Activated CD4-positive, alpha-beta T cell treated with anti-CD3 and anti-CD28 coated beads for 36 hours (primary cell): ENCODE measurements at regions not wholly inside any gene's neighbourhood (a gene's known extent, or its start where the extent isn't known, plus 50 kb on each side); places are given as distances from the start of the nearest gene placed in this dataset.

Experiments
- ATAC-seq: fragments of 200-7000 bp; cut with Tn5 transposase; one replicate; pipeline ENCODE4 v1.10.0; 2021; ENCODE audit warnings: mild to moderate bottlenecking, moderate library complexity
- CTCF ChIA-PET: fragments of 350-600 bp; sonication (Branson Sonifier 250); formaldehyde crosslinking; loops from one replicate; lab custom pipeline; 2021; ENCODE audit warnings: antibody characterized with exemption; lab: Charles Lee
- POLR2A ChIA-PET: fragments of 350-600 bp; sonication (Branson Sonifier 250); formaldehyde crosslinking; loops from one replicate; lab custom pipeline; 2021; ENCODE audit warnings: antibody characterized with exemption, inconsistent platforms; lab: Charles Lee
- DNase-seq: peaks from one replicate; pipeline ENCODE4 v3.0.0-alpha.2; 2020
- H3K27ac Mint-ChIP-seq: one replicate; pipeline ENCODE4 v1.8.0; 2021; ENCODE audit warnings: mixed read lengths
- H3K27me3 Mint-ChIP-seq: one replicate; pipeline ENCODE4 v1.8.0; 2021; ENCODE audit warnings: mixed read lengths
- H3K36me3 Mint-ChIP-seq: one replicate; pipeline ENCODE4 v1.8.0; 2021; ENCODE audit warnings: low read depth, mixed read lengths
- H3K4me1 Mint-ChIP-seq: one replicate; pipeline ENCODE4 v1.8.0; 2021; ENCODE audit warnings: mixed read lengths
- H3K4me3 Mint-ChIP-seq: one replicate; pipeline ENCODE4 v1.8.0; 2021; ENCODE audit warnings: mild to moderate bottlenecking, moderate library complexity, mixed read lengths
- H3K9me3 Mint-ChIP-seq: one replicate; pipeline ENCODE4 v1.8.0; 2021; ENCODE audit warnings: low read depth, mixed read lengths
- intact Hi-C, 2 experiments: fragments of 100-400 bp; cut with DNase I in 1 of 2; cut with micrococcal nuclease in 1 of 2; formaldehyde crosslinking; loops; one replicate each; pipeline versions ENCODE4 v1.14.2 to v1.15.1; 2022 to 2024; cut with DNase I, micrococcal nuclease

DNA sequence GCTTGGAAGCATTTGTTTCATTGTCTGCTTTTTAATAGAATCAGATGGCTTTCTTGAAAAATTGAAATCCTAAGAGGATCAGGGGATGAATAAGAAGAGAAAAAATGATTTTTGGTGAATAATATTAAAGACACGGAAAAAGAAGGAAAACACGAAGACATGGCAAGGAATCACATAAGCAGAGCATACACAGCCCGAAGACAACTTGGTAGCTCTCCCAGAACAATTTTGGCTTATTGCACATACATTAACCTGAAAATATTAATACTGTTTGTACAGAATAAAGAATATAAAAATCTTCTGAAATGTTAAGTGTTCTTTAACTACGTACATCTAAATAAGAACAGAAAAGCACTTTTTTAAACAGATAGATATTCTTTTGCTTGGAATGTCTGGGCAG lies 150.0 kb downstream of the SHOX2 start:
- intact Hi-C loops, result no loop called here
- Mint-ChIP-seq H3K4me1 (no peaks in the 10 kb centered on the region), H3K27ac (no peak overlapping the region), H3K4me3 (no peak overlapping the region), H3K9me3 (no peaks in the 10 kb centered on the region), H3K27me3 (no peaks in the 10 kb centered on the region), H3K36me3 (no peaks in the 10 kb centered on the region)
- ChIA-PET POLR2A (interaction anchor here (0.6 kb wide), 2 partner anchors 70 to 1150 kb away, joined by 3 to 7 read pairs; no protein-coding TSS in a partner anchor), CTCF (interaction anchor here (0.6 to 0.7 kb wide), 2 partner anchors 21 to 596 kb away, joined by 3 read pairs; no protein-coding TSS in a partner anchor)
- DNase-seq (no peak), ATAC-seq (no peak)

DNA sequence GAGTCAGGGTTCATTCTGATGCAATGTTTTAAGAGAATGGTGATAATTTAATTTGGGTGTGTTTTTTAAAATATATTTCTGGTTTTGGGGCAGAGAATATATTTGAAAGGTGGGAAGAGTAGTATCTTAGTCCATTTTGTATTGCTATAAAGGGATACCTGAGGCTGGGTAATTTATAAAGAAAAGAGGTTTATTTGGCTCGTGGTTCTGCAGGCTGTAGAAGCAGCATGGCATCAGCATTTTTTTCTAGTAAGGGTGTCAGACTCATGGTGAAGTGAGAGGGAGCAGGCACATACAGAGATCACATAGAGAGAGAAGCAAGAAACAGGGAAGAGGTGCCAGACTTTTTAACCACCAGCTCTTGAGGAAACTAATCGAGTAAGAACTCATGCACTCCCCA lies 152.7 kb downstream of the SHOX2 start:
- ChIA-PET POLR2A (no interaction called here), CTCF (interaction anchor here (0.6 kb wide), 1 partner anchor 752 kb away, joined by 3 read pairs; no protein-coding TSS in a partner anchor)
- Mint-ChIP-seq H3K27me3 (no peaks in the 10 kb centered on the region), H3K4me1 (no peaks in the 10 kb centered on the region), H3K4me3 (no peak overlapping the region), H3K9me3 (no peaks in the 10 kb centered on the region), H3K36me3 (no peaks in the 10 kb centered on the region), H3K27ac (no peak overlapping the region)
- intact Hi-C loops, result no loop called here
- DNase-seq (no peak), ATAC-seq (no peak)

- H3K36me3 Mint-ChIP-seq, result no peaks in the 10 kb centered on the region
- H3K9me3 Mint-ChIP-seq, result no peaks in the 10 kb centered on the region
- ChIA-PET POLR2A (no interaction called here), CTCF (no interaction called here)
- ATAC-seq, result no peak
- H3K4me1 Mint-ChIP-seq, result no peaks in the 10 kb centered on the region
- intact Hi-C loops, result no loop called here
- no peaks in the 10 kb centered on the region for H3K27me3 Mint-ChIP-seq
- no peak for DNase-seq
- no peak overlapping the region for H3K27ac Mint-ChIP-seq
- H3K4me3 Mint-ChIP-seq, result no peak overlapping the region
Measured at GRCh38 chr3:157948605-157949383, 157.4 kb downstream of the SHOX2 start.

GRCh38 chr3:157939166-157939565 lies 167.1 kb downstream of the SHOX2 start:
- Mint-ChIP-seq H3K27ac (no peak overlapping the region), H3K27me3 (peaks cover 9% of the 10 kb centered on the region), H3K4me3 (no peak overlapping the region), H3K9me3 (no peaks in the 10 kb centered on the region), H3K36me3 (no peaks in the 10 kb centered on the region), H3K4me1 (no peaks in the 10 kb centered on the region)
- intact Hi-C loops, result no loop called here
- ATAC-seq (no peak), DNase-seq (no peak)
- POLR2A ChIA-PET, result no interaction called here
- CTCF ChIA-PET, result no interaction called here

- Mint-ChIP-seq H3K9me3 (no peaks in the 10 kb centered on the region), H3K4me3 (no peak overlapping the region), H3K36me3 (no peaks in the 10 kb centered on the region), H3K4me1 (no peaks in the 10 kb centered on the region), H3K27me3 (peaks cover 7% of the 10 kb centered on the region), H3K27ac (no peak overlapping the region)
- no peak for DNase-seq
- ATAC-seq, result no peak
- CTCF ChIA-PET, result no interaction called here
- intact Hi-C loops, result no loop called here
- POLR2A ChIA-PET, result interaction anchor here (0.6 kb wide), 1 partner anchor 462 kb away, joined by 3 read pairs; no protein-coding TSS in a partner anchor
Measured at GRCh38 chr3:157938154-157938779, 168.0 kb downstream of the SHOX2 start.

DNA sequence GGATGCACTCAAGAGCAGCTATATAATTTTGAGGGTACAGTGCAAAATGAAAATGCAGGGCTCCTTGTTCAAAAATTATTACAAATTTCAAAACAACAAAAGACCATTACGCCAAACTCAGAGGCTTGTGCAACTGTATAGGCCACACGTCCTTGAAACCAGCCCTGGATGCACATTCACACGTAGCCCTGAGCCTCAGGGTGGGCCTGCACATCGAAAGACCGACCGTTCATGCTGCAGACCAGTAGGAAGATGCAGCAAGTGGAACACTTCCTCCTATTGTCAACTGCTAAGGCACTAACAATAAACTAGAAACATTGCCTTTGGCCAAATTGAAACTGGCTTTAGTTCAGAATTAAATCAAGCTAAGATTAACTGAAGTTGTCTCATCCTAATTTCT lies 174.7 kb downstream of the SHOX2 start:
- Mint-ChIP-seq H3K36me3 (no peaks in the 10 kb centered on the region), H3K27ac (no peak overlapping the region), H3K4me1 (no peaks in the 10 kb centered on the region), H3K4me3 (no peak overlapping the region), H3K27me3 (peaks cover 7% of the 10 kb centered on the region), H3K9me3 (no peaks in the 10 kb centered on the region)
- ChIA-PET CTCF (interaction anchor here (1.2 kb wide), 1 partner anchor 9 kb away, joined by 6 read pairs; no protein-coding TSS in a partner anchor), POLR2A (no interaction called here)
- ATAC-seq (no peak), DNase-seq (no peak)
- intact Hi-C loops, result no loop called here

- Mint-ChIP-seq H3K9me3 (no peaks in the 10 kb centered on the region), H3K27me3 (peaks cover 1% of the 10 kb centered on the region), H3K27ac (no peak overlapping the region), H3K36me3 (no peaks in the 10 kb centered on the region), H3K4me1 (no peaks in the 10 kb centered on the region), H3K4me3 (no peak overlapping the region)
- ATAC-seq, result no peak
- CTCF ChIA-PET, result interaction anchor here (0.7 kb wide), 1 partner anchor 566 kb away, joined by 3 read pairs; no protein-coding TSS in a partner anchor
- intact Hi-C loops, result no loop called here
- no peak for DNase-seq
- POLR2A ChIA-PET, result no interaction called here
Measured at GRCh38 chr3:157930000-157930780, 176.0 kb downstream of the SHOX2 start.

- Mint-ChIP-seq H3K27ac (no peak overlapping the region), H3K27me3 (no peaks in the 10 kb centered on the region), H3K36me3 (no peaks in the 10 kb centered on the region), H3K9me3 (no peaks in the 10 kb centered on the region), H3K4me1 (no peaks in the 10 kb centered on the region), H3K4me3 (no peak overlapping the region)
- DNase-seq (no peak), ATAC-seq (no peak)
- CTCF ChIA-PET, result no interaction called here
- intact Hi-C loops, result no loop called here
- POLR2A ChIA-PET, result no interaction called here
Measured at GRCh38 chr3:157926822-157927221, 179.4 kb downstream of the SHOX2 start.

- Mint-ChIP-seq H3K27ac (no peak overlapping the region), H3K27me3 (no peaks in the 10 kb centered on the region), H3K9me3 (no peaks in the 10 kb centered on the region), H3K4me1 (no peaks in the 10 kb centered on the region), H3K36me3 (no peaks in the 10 kb centered on the region), H3K4me3 (no peak overlapping the region)
- DNase-seq (no peak), ATAC-seq (no peak)
- POLR2A ChIA-PET, result no interaction called here
- CTCF ChIA-PET, result interaction anchor here (1.0 to 1.1 kb wide), 2 partner anchors 9 to 13 kb away, joined by 4 to 6 read pairs; no protein-coding TSS in a partner anchor
- intact Hi-C loops, result no loop called here
Measured at GRCh38 chr3:157922614-157923013, 183.6 kb downstream of the SHOX2 start.

DNA sequence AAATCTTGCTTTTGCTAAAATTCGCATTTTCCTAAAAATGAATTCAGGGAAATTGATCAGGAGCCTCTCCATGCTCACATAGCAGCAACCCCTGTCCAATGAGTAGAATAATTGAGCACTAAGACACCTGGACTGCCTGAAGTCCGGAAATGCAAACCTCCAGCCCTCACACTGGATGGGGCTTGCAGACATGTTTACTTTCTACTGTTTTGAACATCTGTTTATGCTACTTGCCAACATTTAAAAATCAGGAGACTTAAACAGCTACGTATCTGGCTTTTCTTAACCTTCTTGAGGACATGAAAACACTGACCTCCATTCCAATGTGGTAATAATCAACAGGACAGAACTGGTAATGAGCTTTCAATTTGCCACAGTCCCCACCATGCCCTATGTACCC lies 184.4 kb downstream of the SHOX2 start:
- POLR2A ChIA-PET, result no interaction called here
- ATAC-seq, result no peak
- CTCF ChIA-PET, result no interaction called here
- Mint-ChIP-seq H3K4me3 (no peak overlapping the region), H3K4me1 (no peaks in the 10 kb centered on the region), H3K9me3 (no peaks in the 10 kb centered on the region), H3K27ac (no peak overlapping the region), H3K27me3 (no peaks in the 10 kb centered on the region), H3K36me3 (no peaks in the 10 kb centered on the region)
- no peak for DNase-seq
- intact Hi-C loops, result no loop called here

DNA sequence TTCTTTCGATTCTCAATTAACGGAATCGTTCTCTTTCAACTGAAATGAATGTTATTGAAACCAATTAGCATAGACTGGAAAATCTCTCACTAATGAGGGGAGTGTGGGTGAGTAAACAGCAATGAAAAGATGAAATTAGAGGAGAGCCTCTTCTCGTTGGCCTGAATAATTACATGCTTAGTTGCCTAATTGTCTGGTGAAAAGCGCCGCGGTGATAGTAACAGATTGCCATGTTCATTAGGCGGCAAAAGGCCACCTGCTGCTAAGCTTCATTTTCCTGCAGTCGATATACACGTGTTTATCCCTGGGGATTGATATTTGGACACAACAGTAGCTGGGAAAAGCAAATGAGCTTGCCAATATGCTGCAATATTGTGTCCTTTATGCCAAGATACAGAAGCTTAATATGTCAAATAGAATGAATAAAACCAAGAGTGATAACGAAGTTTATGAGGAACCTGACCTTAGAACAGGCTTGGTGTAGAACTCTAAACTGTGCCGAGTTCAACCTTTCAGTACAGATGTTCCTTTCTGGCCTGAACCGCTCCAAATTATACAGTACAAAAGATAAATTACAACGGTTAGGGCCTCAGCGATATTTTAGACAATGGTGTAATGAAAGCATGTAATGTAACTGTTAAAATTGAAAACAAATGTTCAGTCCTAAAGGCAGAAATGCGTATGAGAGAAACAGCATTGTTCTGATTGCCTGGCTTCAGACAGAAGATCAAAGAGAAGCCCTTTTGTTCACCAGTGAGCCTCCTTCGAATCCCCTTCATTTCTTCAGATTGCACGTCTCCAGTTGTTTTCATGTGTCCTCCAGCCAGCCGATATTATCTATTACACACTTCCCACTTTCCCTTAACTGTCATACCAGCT lies 185.2 kb downstream of the SHOX2 start:
- Mint-ChIP-seq H3K36me3 (no peaks in the 10 kb centered on the region), H3K27me3 (no peaks in the 10 kb centered on the region), H3K4me3 (no peak overlapping the region), H3K9me3 (no peaks in the 10 kb centered on the region), H3K4me1 (no peaks in the 10 kb centered on the region), H3K27ac (no peak overlapping the region)
- intact Hi-C loops, result no loop called here
- ChIA-PET CTCF (no interaction called here), POLR2A (no interaction called here)
- ATAC-seq (no peak), DNase-seq (no peak)
